Thyroid gland (tissue), 4 donors: ENCODE measurements at regions not wholly inside any gene's neighbourhood (a gene's known extent, or its start where the extent isn't known, plus 50 kb on each side); places are given as distances from the start of the nearest gene placed in this dataset.

Source experiments
- POLR2A ChIP-seq, 2 donors: fragments of 450-650 bp; IDR thresholded peaks; one replicate each; pipeline ENCODE4 v1.6.1; 2017; ENCODE audit warnings: antibody characterized with exemption in 2 of 2, mild to moderate bottlenecking in 2 of 2, moderate library complexity in 1 of 2
- TF ChIP-seq, protein P1 (sequence below), 6 experiments: fragments of 200-600 bp in 3 of 6; fragments of 450-650 bp in 3 of 6; sonication (generic) in 3 of 6; IDR thresholded peaks; one replicate each; pipeline ENCODE4 v1.5.1; 2016 to 2019; ENCODE audit warnings: antibody characterized with exemption in 6 of 6, mild to moderate bottlenecking in 2 of 6, inconsistent platforms in 1 of 6, moderate library complexity in 1 of 6

DNA sequence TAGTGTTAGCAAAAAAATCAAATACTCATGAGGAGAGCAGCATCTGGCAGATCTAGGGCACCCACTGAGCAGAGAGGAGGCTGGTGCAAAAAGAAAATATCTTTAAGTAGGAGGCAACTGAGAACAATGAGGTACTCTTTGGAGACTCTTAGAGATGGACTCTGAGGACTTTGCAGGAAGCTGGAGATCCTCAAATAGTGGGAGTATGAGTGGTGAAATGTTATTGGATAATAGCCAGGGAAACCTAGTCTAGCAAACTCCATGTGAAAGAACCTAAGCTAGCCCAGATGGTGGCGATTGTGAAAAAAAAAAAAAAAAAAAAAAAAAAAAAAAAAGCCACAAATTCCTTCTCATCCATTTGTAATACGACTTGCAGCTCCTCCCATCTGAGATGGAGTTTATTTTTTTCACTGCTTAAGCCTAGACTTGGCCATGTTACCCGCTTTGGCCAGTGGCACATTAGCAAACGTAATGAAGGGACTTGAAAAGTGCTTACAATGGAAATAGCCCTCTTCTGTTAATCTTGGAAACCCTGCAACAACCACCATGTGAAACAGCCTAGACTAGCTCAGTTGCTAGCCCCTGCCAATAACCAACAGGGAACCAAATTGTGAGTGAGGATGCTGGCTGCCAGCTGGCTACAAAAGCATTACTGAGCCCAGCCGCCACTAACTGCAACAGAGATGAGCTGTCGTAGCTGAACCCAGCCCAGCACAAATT, 476.2 kb downstream of the KLF12 start:
- TF ChIP-seq, protein P1, sequence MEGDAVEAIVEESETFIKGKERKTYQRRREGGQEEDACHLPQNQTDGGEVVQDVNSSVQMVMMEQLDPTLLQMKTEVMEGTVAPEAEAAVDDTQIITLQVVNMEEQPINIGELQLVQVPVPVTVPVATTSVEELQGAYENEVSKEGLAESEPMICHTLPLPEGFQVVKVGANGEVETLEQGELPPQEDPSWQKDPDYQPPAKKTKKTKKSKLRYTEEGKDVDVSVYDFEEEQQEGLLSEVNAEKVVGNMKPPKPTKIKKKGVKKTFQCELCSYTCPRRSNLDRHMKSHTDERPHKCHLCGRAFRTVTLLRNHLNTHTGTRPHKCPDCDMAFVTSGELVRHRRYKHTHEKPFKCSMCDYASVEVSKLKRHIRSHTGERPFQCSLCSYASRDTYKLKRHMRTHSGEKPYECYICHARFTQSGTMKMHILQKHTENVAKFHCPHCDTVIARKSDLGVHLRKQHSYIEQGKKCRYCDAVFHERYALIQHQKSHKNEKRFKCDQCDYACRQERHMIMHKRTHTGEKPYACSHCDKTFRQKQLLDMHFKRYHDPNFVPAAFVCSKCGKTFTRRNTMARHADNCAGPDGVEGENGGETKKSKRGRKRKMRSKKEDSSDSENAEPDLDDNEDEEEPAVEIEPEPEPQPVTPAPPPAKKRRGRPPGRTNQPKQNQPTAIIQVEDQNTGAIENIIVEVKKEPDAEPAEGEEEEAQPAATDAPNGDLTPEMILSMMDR (IDR thresholded peaks at IDR 0.05), result no peak
- no peak for TF ChIP-seq POLR2A (IDR thresholded peaks at IDR 0.05)
